Gastroesophageal sphincter (tissue), 4 donors: ENCODE measurements at regions not wholly inside any gene's neighbourhood (a gene's known extent, or its start where the extent isn't known, plus 50 kb on each side); places are given as distances from the start of the nearest gene placed in this dataset.

ENCODE experiments used
- ATAC-seq: fragments of 150-250 bp; one replicate; pipeline ENCODE4 v1.9.1; 2016; ENCODE audit warnings: mild to moderate bottlenecking, moderate library complexity
- H3K27ac ChIP-seq, 4 donors: fragments of 200-600 bp; sonication (generic) in 3 of 4; 1 replicate in 3 of 4; 2 replicates in 1 of 4; pipeline ENCODE4 v1.5.1; 2016 to 2019
- H3K27me3 ChIP-seq: fragments of 200-600 bp; sonication (generic); one replicate; pipeline ENCODE4 v1.5.1; 2019
- H3K36me3 ChIP-seq, 2 donors: fragments of 200-600 bp; sonication (generic); one replicate each; pipeline ENCODE4 v1.5.1; 2019; ENCODE audit warnings: control low read depth in 1 of 2
- H3K4me1 ChIP-seq, 3 donors: fragments of 200-600 bp; sonication (generic); 1 replicate in 2 of 3; 2 replicates in 1 of 3; pipeline ENCODE4 v1.5.1; 2016 to 2019; ENCODE audit warnings: control low read depth in 2 of 3
- H3K4me3 ChIP-seq, 2 donors: fragments of 200-600 bp; sonication (generic); one replicate each; pipeline ENCODE4 v1.5.1; 2019; ENCODE audit warnings: mild to moderate bottlenecking in 1 of 2, moderate library complexity in 1 of 2
- H3K9me3 ChIP-seq, 3 donors: fragments of 200-600 bp; sonication (generic); one replicate each; pipeline ENCODE4 v1.5.1; 2017 to 2019; ENCODE audit warnings: control low read depth in 2 of 3
- CTCF ChIP-seq, 4 experiments: fragments of 200-600 bp in 2 of 4; fragments of 450-650 bp in 2 of 4; sonication (generic) in 1 of 4; IDR thresholded peaks; one replicate each; pipeline ENCODE4 v1.5.1; 2017 to 2019; ENCODE audit warnings: antibody characterized with exemption in 4 of 4, mild to moderate bottlenecking in 2 of 4, moderate library complexity in 2 of 4
- EP300 ChIP-seq: sonication (generic); formaldehyde crosslinking; IDR thresholded peaks from one replicate; pipeline ENCODE4 v1.6.1; 2017; ENCODE audit warnings: antibody characterized with exemption, mild to moderate bottlenecking
- POLR2A ChIP-seq, 2 donors: fragments of 450-650 bp; IDR thresholded peaks; one replicate each; pipeline ENCODE4 v1.6.1; 2017; ENCODE audit warnings: antibody characterized with exemption in 2 of 2, mild to moderate bottlenecking in 2 of 2, moderate library complexity in 1 of 2
- POLR2AphosphoS5 ChIP-seq: sonication (generic); formaldehyde crosslinking; IDR thresholded peaks from one replicate; pipeline ENCODE4 v1.6.1; 2017; ENCODE audit warnings: antibody characterized with exemption
- WGBS, 2 donors: methylation state at CpG; one replicate each; pipeline ENCODE4 v1.1.5; 2018; ENCODE audit warnings: low coverage in 1 of 2; 5-methylcytosine and 5-hydroxymethylcytosine counted together

GRCh38 chr12:28802706-28803438 lies 346.2 kb upstream of the FAR2 start:
- H3K27me3 ChIP-seq: no peaks in the 10 kb centered on the region
- 63 to 67% methylated on average over 4 to 5 of the region's 5 CpGs for WGBS, 2 donors
- H3K27ac ChIP-seq: peak overlapping the region in 2 of 4 donors; percentile 24 to 50
- H3K36me3 ChIP-seq: no peaks in the 10 kb centered on the region
- TF ChIP-seq POLR2A (IDR thresholded peaks at IDR 0.05) (no peak), CTCF (IDR thresholded peaks at IDR 0.05) (no peak), EP300 (no peak), POLR2AphosphoS5 (no peak)
- no peak overlapping the region for H3K4me3 ChIP-seq
- H3K4me1 ChIP-seq: no peaks in the 10 kb centered on the region
- peak; percentile 90 for ATAC-seq
- no peaks in the 10 kb centered on the region for H3K9me3 ChIP-seq

- ATAC-seq: no peak
- H3K27ac ChIP-seq: no peak overlapping the region
- 79 to 84% methylated on average over 3 of the region's 3 CpGs for WGBS, 2 donors
These were observed 341.5 kb upstream of the FAR2 start for GRCh38 chr12:28807535-28807934.

DNA sequence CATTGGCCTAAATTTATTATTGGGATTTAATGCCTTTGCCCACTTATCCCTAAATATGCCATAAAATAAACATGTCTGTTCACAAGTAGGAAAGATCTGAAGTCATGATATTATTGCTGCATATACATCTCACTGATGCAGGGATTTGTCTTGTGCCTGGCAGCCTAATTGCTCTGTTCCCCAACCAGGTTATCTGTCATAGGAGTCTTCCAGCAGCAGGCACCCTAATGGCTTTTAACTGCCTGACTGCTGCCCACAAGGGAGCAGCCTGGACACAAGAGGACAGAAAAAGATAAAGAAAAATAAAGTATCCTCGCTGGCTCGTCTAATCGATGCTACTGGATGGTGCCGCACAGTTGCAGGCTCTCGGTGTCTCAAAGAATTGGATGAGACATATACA lies 337.6 kb upstream of the FAR2 start:
- 72 to 83% methylated on average over 3 to 5 of the region's 5 CpGs for WGBS, 2 donors
- TF ChIP-seq CTCF (IDR thresholded peaks at IDR 0.05) (no peak), POLR2AphosphoS5 (no peak), EP300 (no peak), POLR2A (IDR thresholded peaks at IDR 0.05) (no peak)

More at GRCh38 chr12:28807535-28807934, 341.5 kb upstream of the FAR2 start:
- no peaks in the 10 kb centered on the region for H3K9me3 ChIP-seq
- H3K27me3 ChIP-seq: no peaks in the 10 kb centered on the region
- no peak for TF ChIP-seq EP300
- no peak for TF ChIP-seq CTCF (IDR thresholded peaks at IDR 0.05)
- no peak for TF ChIP-seq POLR2A (IDR thresholded peaks at IDR 0.05)
- no peak for TF ChIP-seq POLR2AphosphoS5
- no peak overlapping the region for H3K4me3 ChIP-seq
- no peaks in the 10 kb centered on the region for H3K4me1 ChIP-seq
- H3K36me3 ChIP-seq: no peaks in the 10 kb centered on the region

DNA sequence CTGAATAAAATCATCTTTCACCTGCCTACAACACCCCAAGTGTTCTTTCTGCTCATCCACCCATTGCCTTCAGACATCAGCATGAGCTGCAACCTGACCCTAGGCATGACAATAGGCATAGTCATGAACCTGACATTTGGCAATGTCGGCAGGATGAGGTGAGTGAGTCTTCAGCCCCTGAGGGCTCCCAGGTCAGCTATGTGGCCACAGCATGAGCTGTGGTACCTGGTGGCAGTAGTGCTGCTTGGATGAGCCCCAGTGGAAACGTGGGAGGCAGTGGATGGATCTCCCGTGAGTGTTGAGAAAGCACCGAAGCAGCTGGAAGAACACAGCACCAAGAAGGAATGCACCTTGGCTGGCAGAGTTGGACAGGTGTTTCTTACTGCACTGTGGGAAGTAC lies 334.8 kb upstream of the FAR2 start:
- no peaks in the 10 kb centered on the region for H3K27me3 ChIP-seq
- no peak overlapping the region for H3K4me3 ChIP-seq
- 76% methylated on average over 3 of the region's 4 CpGs; no CpG with 5 or more reads in 1 of the 2 donors for WGBS, 2 donors
- H3K9me3 ChIP-seq: no peaks in the 10 kb centered on the region
- H3K27ac ChIP-seq: no peak overlapping the region
- H3K36me3 ChIP-seq: no peaks in the 10 kb centered on the region
- no peaks in the 10 kb centered on the region for H3K4me1 ChIP-seq
- ATAC-seq: no peak
- TF ChIP-seq CTCF (IDR thresholded peaks at IDR 0.05) (no peak), POLR2AphosphoS5 (no peak), POLR2A (IDR thresholded peaks at IDR 0.05) (no peak), EP300 (no peak)

More for the DNA sequence above, 337.6 kb upstream of the FAR2 start:
- no peak for ATAC-seq
- Histone ChIP-seq H3K36me3 (no peaks in the 10 kb centered on the region), H3K4me1 (no peaks in the 10 kb centered on the region), H3K9me3 (no peaks in the 10 kb centered on the region), H3K27ac (no peak overlapping the region), H3K4me3 (no peak overlapping the region), H3K27me3 (no peaks in the 10 kb centered on the region)

DNA sequence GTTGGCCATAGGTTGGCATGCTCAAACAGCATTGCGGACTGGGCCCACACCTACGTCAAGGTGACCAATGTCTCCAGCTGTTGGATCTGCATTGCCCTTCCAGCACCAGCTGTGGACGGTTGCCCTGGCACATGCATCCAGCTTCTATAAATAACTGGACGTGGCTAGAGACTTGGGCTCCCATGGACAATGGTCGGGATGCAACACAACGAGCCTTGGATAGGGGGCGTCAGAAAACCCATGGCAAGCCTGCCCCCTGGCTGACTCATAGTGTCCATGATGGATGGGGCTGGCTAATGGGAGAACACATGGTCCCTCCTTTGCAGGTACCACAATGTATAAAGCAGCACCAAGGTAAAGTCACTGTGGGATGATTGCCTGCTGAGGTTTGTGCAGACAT lies 331.6 kb upstream of the FAR2 start:
- WGBS, 2 donors: 100% methylated on average over 1 of the region's 7 CpGs
- no peak for ATAC-seq
- H3K36me3 ChIP-seq: no peaks in the 10 kb centered on the region
- no peaks in the 10 kb centered on the region for H3K27me3 ChIP-seq
- no peak for TF ChIP-seq EP300
- no peak for TF ChIP-seq CTCF (IDR thresholded peaks at IDR 0.05)
- no peak for TF ChIP-seq POLR2AphosphoS5
- H3K4me1 ChIP-seq: no peaks in the 10 kb centered on the region
- H3K9me3 ChIP-seq: no peaks in the 10 kb centered on the region
- H3K4me3 ChIP-seq: no peak overlapping the region
- H3K27ac ChIP-seq: no peak overlapping the region
